Testis (tissue), 2 donors: ENCODE measurements at regions not wholly inside any gene's neighbourhood (a gene's known extent, or its start where the extent isn't known, plus 50 kb on each side); places are given as distances from the start of the nearest gene placed in this dataset.

Source experiments
- DNase-seq: peaks from one replicate; pipeline ENCODE4 v3.0.0-alpha.2; 2019
- H3K27ac ChIP-seq, 2 donors: fragments of 200-600 bp; sonication (generic); one replicate each; pipeline ENCODE4 v1.5.1; 2019
- H3K27me3 ChIP-seq: fragments of 200-600 bp; sonication (generic); one replicate; pipeline ENCODE4 v1.5.1; 2019
- H3K36me3 ChIP-seq: fragments of 200-600 bp; sonication (generic); one replicate; pipeline ENCODE4 v1.5.1; 2017; ENCODE audit warnings: low read depth; ENCODE audit errors: missing control alignments
- H3K4me1 ChIP-seq: fragments of 200-600 bp; sonication (generic); one replicate; pipeline ENCODE4 v1.5.1; 2019
- H3K4me3 ChIP-seq, 2 donors: fragments of 200-600 bp; sonication (generic); one replicate each; pipeline ENCODE4 v1.5.1; 2017 to 2019
- H3K9me3 ChIP-seq: fragments of 200-600 bp; sonication (generic); one replicate; pipeline ENCODE4 v1.5.1; 2017
- CTCF ChIP-seq, 3 experiments: fragments of 450-650 bp in 2 of 3; fragments of 200-600 bp in 1 of 3; sonication (generic) in 1 of 3; IDR thresholded peaks; one replicate each; pipeline ENCODE4 v1.5.1; 2016 to 2019; ENCODE audit warnings: antibody characterized with exemption in 3 of 3, mild to moderate bottlenecking in 2 of 3, moderate library complexity in 1 of 3
- POLR2A ChIP-seq: fragments of 450-650 bp; IDR thresholded peaks from one replicate; pipeline ENCODE4 v1.6.1; 2017; ENCODE audit warnings: antibody characterized with exemption, mild to moderate bottlenecking, moderate library complexity
- WGBS, 2 donors: methylation state at CpG; one replicate each; pipeline ENCODE4 v1.1.5; 2018; 5-methylcytosine and 5-hydroxymethylcytosine counted together
- intact Hi-C: fragments of 100-400 bp; cut with DNase I; formaldehyde crosslinking; loops from one replicate; pipeline ENCODE4 v1.15.1; 2023; ENCODE audit warnings: low total_unique reads

GRCh38 chr11:71201936-71202597 is 50.3 kb downstream of the SHANK2 start:
- H3K27ac ChIP-seq, result no peak overlapping the region
- H3K36me3 ChIP-seq, result no peaks in the 10 kb centered on the region
- intact Hi-C loops, result no loop called here
- TF ChIP-seq POLR2A, result no peak
- no peak for TF ChIP-seq CTCF (IDR thresholded peaks at IDR 0.05)
- WGBS, 2 donors, result 89 to 95% methylated on average over 5 to 6 of the region's 6 CpGs
- H3K4me3 ChIP-seq, result no peak overlapping the region
- H3K9me3 ChIP-seq, result no peaks in the 10 kb centered on the region
- DNase-seq, result no peak
- no peaks in the 10 kb centered on the region for H3K27me3 ChIP-seq
- H3K4me1 ChIP-seq, result no peaks in the 10 kb centered on the region

GRCh38 chr11:71201231-71201630 is 51.1 kb downstream of the SHANK2 start:
- Histone ChIP-seq H3K9me3 (no peaks in the 10 kb centered on the region), H3K4me1 (no peaks in the 10 kb centered on the region), H3K27me3 (no peaks in the 10 kb centered on the region), H3K4me3 (no peak overlapping the region), H3K36me3 (no peaks in the 10 kb centered on the region), H3K27ac (no peak overlapping the region)
- no peak for DNase-seq
- TF ChIP-seq POLR2A (no peak), CTCF (IDR thresholded peaks at IDR 0.05) (no peak)
- intact Hi-C loops, result no loop called here
- 89 to 96% methylated on average over 12 to 20 of the region's 20 CpGs for WGBS, 2 donors

- TF ChIP-seq CTCF (IDR thresholded peaks at IDR 0.05) (no peak), POLR2A (no peak)
- 88 to 96% methylated on average over 5 of the region's 5 CpGs for WGBS, 2 donors
- no peak overlapping the region for H3K27ac ChIP-seq
Measured at GRCh38 chr11:71200761-71201160, 51.6 kb downstream of the SHANK2 start.

GRCh38 chr11:71200172-71200716 is 52.1 kb downstream of the SHANK2 start:
- Histone ChIP-seq H3K36me3 (no peaks in the 10 kb centered on the region), H3K27ac (no peak overlapping the region), H3K4me3 (no peak overlapping the region), H3K4me1 (no peaks in the 10 kb centered on the region), H3K9me3 (no peaks in the 10 kb centered on the region), H3K27me3 (no peaks in the 10 kb centered on the region)
- no peak for TF ChIP-seq POLR2A
- no peak for TF ChIP-seq CTCF (IDR thresholded peaks at IDR 0.05)
- no peak for DNase-seq
- intact Hi-C loops, result no loop called here
- 91 to 94% methylated on average over 9 of the region's 9 CpGs for WGBS, 2 donors

More at GRCh38 chr11:71200761-71201160, 51.6 kb downstream of the SHANK2 start:
- intact Hi-C loops, result no loop called here
- no peaks in the 10 kb centered on the region for H3K4me1 ChIP-seq
- no peaks in the 10 kb centered on the region for H3K27me3 ChIP-seq
- H3K9me3 ChIP-seq, result no peaks in the 10 kb centered on the region
- H3K4me3 ChIP-seq, result no peak overlapping the region
- DNase-seq, result no peak
- H3K36me3 ChIP-seq, result no peaks in the 10 kb centered on the region

- TF ChIP-seq CTCF (IDR thresholded peaks at IDR 0.05), result no peak
- intact Hi-C loops, result no loop called here
- H3K9me3 ChIP-seq, result no peaks in the 10 kb centered on the region
- H3K27ac ChIP-seq, result no peak overlapping the region
- no peaks in the 10 kb centered on the region for H3K27me3 ChIP-seq
- no peaks in the 10 kb centered on the region for H3K36me3 ChIP-seq
- H3K4me1 ChIP-seq, result no peaks in the 10 kb centered on the region
- 59 to 60% methylated on average over 19 to 20 of the region's 20 CpGs for whole genome bisulfite sequencing, 2 donors
- H3K4me3 ChIP-seq, result no peak overlapping the region
- DNase-seq, result peak; percentile 29
Measured at GRCh38 chr11:71199226-71199820, 53.1 kb downstream of the SHANK2 start.
